ENCODE measurements at regions not wholly inside any gene's neighbourhood (a gene's known extent, or its start where the extent isn't known, plus 50 kb on each side); places are given as distances from the start of the nearest gene placed in this dataset.
A peak's percentile ranks its signal among the peaks of the same experiment; 100 is the strongest.

GRCh38 chr7:142376356-142376997, 118.6 kb upstream of the PRSS58 start:
- H3K4me1 Mint-ChIP-seq: peaks cover 15% of the 10 kb centered on the region
- TF ChIP-seq, protein P1, sequence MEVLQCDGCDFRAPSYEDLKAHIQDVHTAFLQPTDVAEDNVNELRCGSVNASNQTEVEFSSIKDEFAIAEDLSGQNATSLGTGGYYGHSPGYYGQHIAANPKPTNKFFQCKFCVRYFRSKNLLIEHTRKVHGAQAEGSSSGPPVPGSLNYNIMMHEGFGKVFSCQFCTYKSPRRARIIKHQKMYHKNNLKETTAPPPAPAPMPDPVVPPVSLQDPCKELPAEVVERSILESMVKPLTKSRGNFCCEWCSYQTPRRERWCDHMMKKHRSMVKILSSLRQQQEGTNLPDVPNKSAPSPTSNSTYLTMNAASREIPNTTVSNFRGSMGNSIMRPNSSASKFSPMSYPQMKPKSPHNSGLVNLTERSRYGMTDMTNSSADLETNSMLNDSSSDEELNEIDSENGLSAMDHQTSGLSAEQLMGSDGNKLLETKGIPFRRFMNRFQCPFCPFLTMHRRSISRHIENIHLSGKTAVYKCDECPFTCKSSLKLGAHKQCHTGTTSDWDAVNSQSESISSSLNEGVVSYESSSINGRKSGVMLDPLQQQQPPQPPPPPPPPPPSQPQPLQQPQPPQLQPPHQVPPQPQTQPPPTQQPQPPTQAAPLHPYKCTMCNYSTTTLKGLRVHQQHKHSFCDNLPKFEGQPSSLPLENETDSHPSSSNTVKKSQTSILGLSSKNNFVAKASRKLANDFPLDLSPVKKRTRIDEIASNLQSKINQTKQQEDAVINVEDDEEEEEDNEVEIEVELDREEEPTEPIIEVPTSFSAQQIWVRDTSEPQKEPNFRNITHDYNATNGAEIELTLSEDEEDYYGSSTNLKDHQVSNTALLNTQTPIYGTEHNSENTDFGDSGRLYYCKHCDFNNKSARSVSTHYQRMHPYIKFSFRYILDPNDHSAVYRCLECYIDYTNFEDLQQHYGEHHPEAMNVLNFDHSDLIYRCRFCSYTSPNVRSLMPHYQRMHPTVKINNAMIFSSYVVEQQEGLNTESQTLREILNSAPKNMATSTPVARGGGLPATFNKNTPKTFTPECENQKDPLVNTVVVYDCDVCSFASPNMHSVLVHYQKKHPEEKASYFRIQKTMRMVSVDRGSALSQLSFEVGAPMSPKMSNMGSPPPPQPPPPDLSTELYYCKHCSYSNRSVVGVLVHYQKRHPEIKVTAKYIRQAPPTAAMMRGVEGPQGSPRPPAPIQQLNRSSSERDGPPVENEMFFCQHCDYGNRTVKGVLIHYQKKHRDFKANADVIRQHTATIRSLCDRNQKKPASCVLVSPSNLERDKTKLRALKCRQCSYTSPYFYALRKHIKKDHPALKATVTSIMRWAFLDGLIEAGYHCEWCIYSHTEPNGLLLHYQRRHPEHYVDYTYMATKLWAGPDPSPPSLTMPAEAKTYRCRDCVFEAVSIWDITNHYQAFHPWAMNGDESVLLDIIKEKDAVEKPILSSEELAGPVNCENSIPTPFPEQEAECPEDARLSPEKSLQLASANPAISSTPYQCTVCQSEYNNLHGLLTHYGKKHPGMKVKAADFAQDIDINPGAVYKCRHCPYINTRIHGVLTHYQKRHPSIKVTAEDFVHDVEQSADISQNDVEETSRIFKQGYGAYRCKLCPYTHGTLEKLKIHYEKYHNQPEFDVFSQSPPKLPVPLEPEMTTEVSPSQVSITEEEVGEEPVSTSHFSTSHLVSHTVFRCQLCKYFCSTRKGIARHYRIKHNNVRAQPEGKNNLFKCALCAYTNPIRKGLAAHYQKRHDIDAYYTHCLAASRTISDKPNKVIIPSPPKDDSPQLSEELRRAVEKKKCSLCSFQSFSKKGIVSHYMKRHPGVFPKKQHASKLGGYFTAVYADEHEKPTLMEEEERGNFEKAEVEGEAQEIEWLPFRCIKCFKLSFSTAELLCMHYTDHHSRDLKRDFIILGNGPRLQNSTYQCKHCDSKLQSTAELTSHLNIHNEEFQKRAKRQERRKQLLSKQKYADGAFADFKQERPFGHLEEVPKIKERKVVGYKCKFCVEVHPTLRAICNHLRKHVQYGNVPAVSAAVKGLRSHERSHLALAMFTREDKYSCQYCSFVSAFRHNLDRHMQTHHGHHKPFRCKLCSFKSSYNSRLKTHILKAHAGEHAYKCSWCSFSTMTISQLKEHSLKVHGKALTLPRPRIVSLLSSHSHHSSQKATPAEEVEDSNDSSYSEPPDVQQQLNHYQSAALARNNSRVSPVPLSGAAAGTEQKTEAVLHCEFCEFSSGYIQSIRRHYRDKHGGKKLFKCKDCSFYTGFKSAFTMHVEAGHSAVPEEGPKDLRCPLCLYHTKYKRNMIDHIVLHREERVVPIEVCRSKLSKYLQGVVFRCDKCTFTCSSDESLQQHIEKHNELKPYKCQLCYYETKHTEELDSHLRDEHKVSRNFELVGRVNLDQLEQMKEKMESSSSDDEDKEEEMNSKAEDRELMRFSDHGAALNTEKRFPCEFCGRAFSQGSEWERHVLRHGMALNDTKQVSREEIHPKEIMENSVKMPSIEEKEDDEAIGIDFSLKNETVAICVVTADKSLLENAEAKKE (CRISPR knock-in tag; IDR thresholded peaks at IDR 0.05): no peak
- TF ChIP-seq EZH2phosphoT487 (IDR thresholded peaks at IDR 0.05; ENCODE audit: unreplicated experiment): no peak
- TF ChIP-seq EZH2 (IDR thresholded peaks at IDR 0.05; ENCODE audit: low read depth, unreplicated experiment): no peak
- TF ChIP-seq, protein P2, sequence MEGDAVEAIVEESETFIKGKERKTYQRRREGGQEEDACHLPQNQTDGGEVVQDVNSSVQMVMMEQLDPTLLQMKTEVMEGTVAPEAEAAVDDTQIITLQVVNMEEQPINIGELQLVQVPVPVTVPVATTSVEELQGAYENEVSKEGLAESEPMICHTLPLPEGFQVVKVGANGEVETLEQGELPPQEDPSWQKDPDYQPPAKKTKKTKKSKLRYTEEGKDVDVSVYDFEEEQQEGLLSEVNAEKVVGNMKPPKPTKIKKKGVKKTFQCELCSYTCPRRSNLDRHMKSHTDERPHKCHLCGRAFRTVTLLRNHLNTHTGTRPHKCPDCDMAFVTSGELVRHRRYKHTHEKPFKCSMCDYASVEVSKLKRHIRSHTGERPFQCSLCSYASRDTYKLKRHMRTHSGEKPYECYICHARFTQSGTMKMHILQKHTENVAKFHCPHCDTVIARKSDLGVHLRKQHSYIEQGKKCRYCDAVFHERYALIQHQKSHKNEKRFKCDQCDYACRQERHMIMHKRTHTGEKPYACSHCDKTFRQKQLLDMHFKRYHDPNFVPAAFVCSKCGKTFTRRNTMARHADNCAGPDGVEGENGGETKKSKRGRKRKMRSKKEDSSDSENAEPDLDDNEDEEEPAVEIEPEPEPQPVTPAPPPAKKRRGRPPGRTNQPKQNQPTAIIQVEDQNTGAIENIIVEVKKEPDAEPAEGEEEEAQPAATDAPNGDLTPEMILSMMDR (conservative IDR thresholded peaks at IDR 0.05; ENCODE audit: low read depth in 2 of 2): no peak
- no peaks in the 10 kb centered on the region for H3F3A ChIP-seq (replicated peaks; ENCODE audit: low read depth)
- H3K27ac ChIP-seq (ENCODE audit: low read depth): no peak overlapping the region
- H3K36me3 ChIP-seq (ENCODE audit: insufficient read depth): no peaks in the 10 kb centered on the region
- no peaks in the 10 kb centered on the region for H4K20me1 ChIP-seq (replicated peaks; ENCODE audit: insufficient read depth)
- H3K27ac Mint-ChIP-seq: peak overlapping the region; percentile 47; the same call in 1 of the 2 replicates
- no peaks in the 10 kb centered on the region for H3K36me3 Mint-ChIP-seq (ENCODE audit: low read depth)
- H3K9me2 ChIP-seq (ENCODE audit: insufficient read depth): no peaks in the 10 kb centered on the region
- no peaks in the 10 kb centered on the region for H3K79me2 ChIP-seq (replicated peaks; ENCODE audit: insufficient read depth)
- H3K27me3 ChIP-seq (ENCODE audit: insufficient read depth): no peaks in the 10 kb centered on the region
- peaks cover 8% of the 10 kb centered on the region for H3K27me3 Mint-ChIP-seq (ENCODE audit: insufficient read depth, low read depth, poor library complexity)
- peaks cover 14% of the 10 kb centered on the region for H3K4me1 ChIP-seq (ENCODE audit: insufficient read depth)
- H3K4me2 ChIP-seq: 0 out of 2 replicates have a peak overlapping the region, but pooled peaks have one; percentile 37
- DNase-seq (ENCODE audit: low spot score): no peak
- no peaks in the 10 kb centered on the region for H3K9me3 Mint-ChIP-seq
- H3K4me3 ChIP-seq: no peak overlapping the region
- no peak overlapping the region for H3K4me3 Mint-ChIP-seq
- peak; percentile 12; the same call in 1 of the 3 replicates for ATAC-seq
- H2AFZ ChIP-seq: peak overlapping the region; percentile 63; the same call in 1 of the 2 replicates

Data from GM23338 (cell line).